ENCODE measurements at regions not wholly inside any gene's neighbourhood (a gene's known extent, or its start where the extent isn't known, plus 50 kb on each side); places are given as distances from the start of the nearest gene placed in this dataset.

GRCh38 chr10:9824631-9825071 lies 1193.0 kb upstream of the CELF2 start:
- Histone ChIP-seq H3K9me3 (ENCODE audit: control insufficient read depth, insufficient read depth, low read length) (no peaks in the 10 kb centered on the region), H2BK120ac (ENCODE audit: low read depth, low read length) (0 out of 2 replicates have a peak overlapping the region, but pooled peaks have one; percentile 14), H4K91ac (ENCODE audit: insufficient read depth, low read depth, low read length) (no peak overlapping the region), H2BK20ac (ENCODE audit: low read depth, low read length) (no peak overlapping the region), H3K9me1 (ENCODE audit: insufficient read depth, low read length) (no peaks in the 10 kb centered on the region), H3K36me3 (ENCODE audit: control insufficient read depth, insufficient read depth, low read length) (no peaks in the 10 kb centered on the region), H3K56ac (ENCODE audit: extremely low read depth, insufficient read depth, low read length) (no peak overlapping the region), H3K79me1 (ENCODE audit: low read depth in 1 of 2, low read length in 2 of 2) (no peaks in the 10 kb centered on the region), H3K27ac (ENCODE audit: insufficient read depth, low read length) (no peak overlapping the region), H3K4me3 (ENCODE audit: insufficient read depth, low read depth, low read length) (no peak overlapping the region), H2AFZ (replicated peaks; ENCODE audit: low read length, poor library complexity) (no peak overlapping the region), H3K4ac (ENCODE audit: low read depth, low read length) (no peak overlapping the region), H3K4me1 (ENCODE audit: control insufficient read depth, insufficient read depth, low read length) (0 out of 2 replicates have a peak, but pooled peaks cover 1% of the 10 kb centered on the region), H2BK5ac (ENCODE audit: low read depth, low read length, poor library complexity, severe bottlenecking) (no peak overlapping the region), H4K8ac (ENCODE audit: low read depth in 2 of 2, low read length in 2 of 2) (no peak overlapping the region), H4K20me1 (ENCODE audit: insufficient read depth, low read length) (no peaks in the 10 kb centered on the region), H3K27me3 (ENCODE audit: control insufficient read depth, insufficient read depth, low read length) (no peaks in the 10 kb centered on the region), H3K9ac (ENCODE audit: low read depth, low read length) (no peak overlapping the region), H2BK15ac (ENCODE audit: low read depth, low read length) (no peak overlapping the region), H3K14ac (replicated peaks; ENCODE audit: low read depth, low read length) (no peak overlapping the region; the same call in 1 of the 2 replicates), H3K18ac (ENCODE audit: low read depth, low read length) (no peak overlapping the region; the same call in 1 of the 2 replicates), H4K5ac (ENCODE audit: low read depth, low read length) (peak overlapping the region; percentile 9; the same call in 1 of the 2 replicates), H3K4me2 (ENCODE audit: low read depth, low read length) (no peak overlapping the region), H3K23ac (ENCODE audit: low read depth, low read length) (no peak overlapping the region), H2AK5ac (ENCODE audit: low read depth, low read length) (no peak overlapping the region), H2AK9ac (replicated peaks; ENCODE audit: low read depth, low read length, poor library complexity) (peak overlapping the region; percentile 65)
- in situ Hi-C loops (cut with MboI; ENCODE audit: low sequenced_read_pairs) (no loop called here), intact Hi-C loops (cut with micrococcal nuclease) (no loop called here), dilution Hi-C loops (cut with HindIII; ENCODE audit: low sequenced_read_pairs, unreplicated experiment) (no loop called here)
- ChIA-PET POLR2A (ENCODE audit: unreplicated experiment) (no interaction called here), CTCF (no interaction called here)
- BruUV-seq (replicated peaks) = no TSS peak
- TF ChIP-seq MAFK (IDR thresholded peaks at IDR 0.05; ENCODE audit: low read depth, low read length) (no peak), NFE2L2 (IDR thresholded peaks at IDR 0.05; ENCODE audit: low read depth, low read length) (no peak), BHLHE40 (IDR thresholded peaks at IDR 0.05; ENCODE audit: low read depth, low read length) (no peak), USF2 (IDR thresholded peaks at IDR 0.05; ENCODE audit: low read depth, low read length) (no peak), RFX5 (IDR thresholded peaks at IDR 0.05; ENCODE audit: low read depth, low read length) (no peak), ELK1 (IDR thresholded peaks at IDR 0.05; ENCODE audit: borderline replicate concordance, low read depth, low read length) (no peak), RAD21 (IDR thresholded peaks at IDR 0.05; ENCODE audit: low read length) (no peak)
- DNase-seq (no peak), ATAC-seq (ENCODE audit: low read depth) (no peak)
- no CpG with 5 or more reads among the region's 5 CpGs for WGBS, 2 experiments (ENCODE audit: extremely low coverage in 2 of 2, insufficient read length in 1 of 2)

Measured in IMR-90 (cell line).